HuH-7.5 (cell line): ENCODE measurements at regions not wholly inside any gene's neighbourhood (a gene's known extent, or its start where the extent isn't known, plus 50 kb on each side); places are given as distances from the start of the nearest gene placed in this dataset.
"Not testable (repeated sequence)": the region's sequence is repeated elsewhere in the genome, so short reads cannot be mapped to it uniquely, and the experiment has no call there.

Experiments
- DNase-seq: peaks from one replicate; pipeline ENCODE4 v3.0.0; 2011; ENCODE audit warnings: low spot score

GRCh38 chr1:161454865-161455707, 50.2 kb upstream of the FCGR2A start:
- DNase-seq: not testable (repeated sequence)

- not testable (repeated sequence) for DNase-seq
Observed at GRCh38 chr1:161453950-161454864, 51.0 kb upstream of the FCGR2A start.

GRCh38 chr1:161451698-161452348, 53.4 kb upstream of the FCGR2A start:
- not testable (repeated sequence) for DNase-seq

DNA sequence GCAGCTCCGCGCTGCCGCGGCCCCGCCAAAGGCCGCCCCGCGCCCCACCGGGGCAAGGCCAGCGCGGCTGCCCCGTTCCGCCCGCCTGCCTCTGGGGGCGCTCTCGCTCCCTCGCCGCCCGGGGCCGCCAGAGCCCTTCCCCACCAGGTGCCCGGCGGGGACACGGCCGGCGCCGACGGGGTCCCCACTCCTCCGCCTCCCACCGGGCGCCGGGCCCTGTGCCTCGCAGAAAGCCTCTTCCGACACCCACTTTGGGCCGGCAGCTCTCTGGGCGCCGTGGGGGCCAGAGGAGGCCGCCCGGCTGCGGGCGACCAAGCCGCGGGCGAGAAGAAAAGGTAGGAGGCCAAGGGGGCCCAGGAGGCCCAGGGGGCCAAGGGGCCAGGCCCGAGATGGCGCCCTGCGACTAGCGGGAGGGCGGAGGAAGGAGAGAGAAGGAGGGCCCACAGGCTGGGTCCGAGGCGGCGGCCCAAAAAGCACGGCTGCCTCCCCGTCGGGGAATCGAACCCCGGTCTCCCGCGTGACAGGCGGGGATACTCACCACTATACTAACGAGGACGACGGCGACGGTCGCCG, 57.4 kb upstream of the FCGR2A start:
- not testable (repeated sequence) for DNase-seq

- not testable (repeated sequence) for DNase-seq
Observed at GRCh38 chr1:161447040-161447759, 58.1 kb upstream of the FCGR2A start.

GRCh38 chr1:161444725-161445124, 60.5 kb upstream of the FCGR2A start:
- DNase-seq: not testable (repeated sequence)

DNA sequence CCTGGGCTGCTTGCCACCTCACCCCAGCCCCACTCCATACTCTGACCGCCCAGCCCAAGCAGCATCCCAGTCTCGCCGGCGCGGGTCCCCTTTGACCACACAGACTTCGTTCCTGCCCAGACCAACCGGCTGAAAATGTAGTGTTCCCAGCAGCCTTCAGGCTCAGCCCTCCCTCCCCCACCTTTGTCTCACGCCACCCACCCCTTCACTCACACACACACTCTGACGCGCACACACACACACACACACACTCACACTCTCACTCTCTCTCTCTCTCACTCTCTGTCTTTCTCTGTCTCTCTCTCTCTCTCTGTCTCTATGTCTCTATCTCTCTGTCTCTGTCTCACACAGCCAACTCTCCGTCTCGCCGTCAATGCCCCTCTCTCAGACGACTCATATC, 61.0 kb upstream of the FCGR2A start:
- not testable (repeated sequence) for DNase-seq

DNA sequence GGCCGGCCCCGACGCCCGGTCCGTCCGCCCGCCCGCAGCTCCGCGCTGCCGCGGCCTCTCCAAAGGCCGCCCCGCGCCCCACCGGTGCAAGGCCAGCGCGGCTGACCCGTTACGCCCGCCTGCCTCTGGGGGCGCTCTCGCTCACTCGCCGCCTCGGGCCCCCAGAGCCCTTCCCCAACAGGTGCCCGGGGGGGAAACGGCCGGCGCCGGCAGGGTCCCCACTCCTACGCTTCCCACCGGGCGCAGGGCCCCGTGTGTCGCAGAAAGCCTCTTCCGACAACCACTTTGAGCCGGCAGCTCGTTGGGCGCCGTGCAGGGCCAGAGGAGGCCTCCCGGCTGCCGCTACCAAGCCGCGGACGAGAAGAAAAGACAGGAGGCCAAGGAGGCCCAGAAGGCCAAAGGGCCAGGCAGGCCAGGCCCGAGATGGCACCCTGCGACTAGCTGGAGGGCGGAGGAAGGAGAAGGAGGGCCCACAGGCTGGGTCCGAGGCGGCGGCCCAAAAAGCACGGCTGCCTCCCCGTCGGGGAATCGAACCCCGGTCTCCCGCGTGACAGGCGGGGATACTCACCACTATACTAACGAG, 64.9 kb upstream of the FCGR2A start:
- DNase-seq: peak; percentile 88

DNA sequence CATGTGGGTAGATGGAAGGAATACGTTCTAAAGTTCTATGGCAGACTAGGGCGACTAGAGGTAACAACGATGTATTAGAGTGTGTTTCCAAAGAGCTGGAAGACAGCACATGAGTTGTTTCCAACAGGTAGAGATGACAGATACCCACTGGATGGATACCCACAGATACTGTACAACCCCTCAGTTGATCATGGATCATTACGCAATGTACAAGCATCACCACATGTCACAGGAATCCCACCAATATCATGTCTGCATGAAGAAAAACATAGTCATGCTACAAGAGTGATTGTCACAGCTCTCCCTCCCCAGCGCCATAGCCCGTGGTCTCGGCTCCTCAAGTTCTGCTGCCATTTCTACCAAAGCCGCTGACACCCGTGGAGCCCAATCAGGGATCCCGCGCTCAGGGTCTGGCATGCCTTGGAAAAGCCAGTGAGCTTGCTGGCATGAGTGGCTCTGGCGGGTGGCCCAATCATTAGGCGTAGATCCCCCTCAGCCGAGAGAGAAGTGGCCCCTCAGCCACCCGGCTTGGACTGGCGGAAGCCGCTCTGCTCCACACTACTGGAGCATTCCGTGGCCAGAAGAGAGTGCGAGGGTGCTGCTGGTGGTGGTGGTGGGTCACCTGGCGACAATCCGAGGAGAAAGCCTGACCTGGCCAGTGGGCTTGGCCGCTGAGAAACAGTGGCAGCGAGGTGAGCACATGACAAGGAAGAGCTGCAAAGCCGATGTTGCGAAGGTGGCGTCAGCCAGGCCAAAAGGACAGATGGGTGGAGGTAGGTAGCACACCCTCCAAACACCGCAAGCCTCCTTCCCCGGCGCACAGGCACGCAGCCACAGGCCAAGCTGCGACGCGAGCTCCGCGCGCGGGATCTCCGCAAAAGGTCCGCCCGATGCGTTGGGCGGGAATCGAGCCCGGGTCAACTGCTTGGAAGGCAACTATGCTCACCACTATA, 65.7 kb upstream of the FCGR2A start:
- peak; percentile 33 for DNase-seq

- not testable (repeated sequence) for DNase-seq
Observed at GRCh38 chr1:161433191-161433590, 65.5 kb upstream of the CFAP126 start.

- no peak for DNase-seq
Observed at GRCh38 chr1:161432091-161432490, 64.4 kb upstream of the CFAP126 start.

DNA sequence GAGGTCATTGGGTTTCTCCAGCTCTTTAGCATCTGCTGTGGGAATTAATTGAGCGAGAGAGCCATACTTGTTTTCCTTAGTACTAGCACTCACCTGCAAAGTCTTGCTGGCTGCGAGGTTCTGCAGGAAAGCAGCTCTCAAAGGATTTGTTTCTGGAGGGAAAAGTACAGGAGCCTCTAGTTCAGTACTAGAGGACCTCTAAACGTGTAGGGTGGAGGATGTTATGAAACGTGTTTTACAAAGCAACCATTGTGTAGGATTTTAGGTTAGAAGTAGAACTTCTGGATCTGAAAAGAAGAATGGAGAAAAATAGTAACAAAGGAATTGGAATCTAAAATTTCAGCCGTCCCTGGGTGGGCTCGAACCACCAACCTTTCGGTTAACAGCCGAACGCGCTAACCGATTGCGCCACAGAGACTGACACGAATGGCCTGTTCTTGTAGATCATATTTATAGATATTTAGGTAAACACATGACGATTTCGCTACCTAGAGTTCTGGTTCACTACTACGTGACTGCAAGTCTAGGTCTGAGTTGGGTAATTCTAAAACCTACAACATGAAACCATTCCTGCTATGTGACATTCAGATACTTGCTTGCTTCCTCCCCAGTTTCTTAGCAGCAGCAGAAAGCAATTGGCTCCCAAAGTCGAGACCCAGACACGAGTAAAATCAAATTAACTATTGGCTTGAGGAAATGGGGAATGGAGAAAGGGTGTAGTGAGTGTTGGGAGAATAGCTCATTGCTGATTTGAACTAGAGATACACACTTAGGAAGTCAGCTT, 60.2 kb upstream of the CFAP126 start:
- peak; percentile 22 for DNase-seq

GRCh38 chr1:161422914-161423313, 55.2 kb upstream of the CFAP126 start:
- not testable (repeated sequence) for DNase-seq

- DNase-seq: no peak
Observed at GRCh38 chr1:161421456-161421855, 53.8 kb upstream of the CFAP126 start.

- DNase-seq: peak; percentile 32
Observed at GRCh38 chr1:161420763-161421455, 53.2 kb upstream of the CFAP126 start.

DNA sequence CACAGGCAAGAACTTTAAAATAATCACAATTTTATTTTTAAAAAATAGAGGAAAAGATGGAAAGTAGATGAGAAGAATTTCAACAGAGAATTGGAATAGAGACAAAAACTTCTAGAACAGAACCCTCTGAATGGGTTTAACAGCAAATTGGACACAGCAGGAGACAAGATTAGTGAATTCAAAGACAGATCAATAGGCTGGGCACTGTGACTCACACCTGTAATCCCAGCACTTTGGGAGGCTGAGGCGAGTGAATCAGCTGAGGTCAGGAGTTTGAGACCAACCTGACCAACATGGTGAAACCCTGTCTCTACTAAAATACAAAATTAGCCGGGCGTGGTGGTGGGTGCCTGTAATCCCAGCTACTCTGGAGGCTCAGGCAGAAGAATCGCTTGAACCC, 49.9 kb upstream of the CFAP126 start:
- DNase-seq: not testable (repeated sequence)
